DOHH2 (cell line): ENCODE measurements at regions not wholly inside any gene's neighbourhood (a gene's known extent, or its start where the extent isn't known, plus 50 kb on each side); places are given as distances from the start of the nearest gene placed in this dataset.

Experiments
- H3F3A ChIP-seq: fragments of 200-600 bp; sonication (generic), shearing (Covaris generic); 2 replicates; pipeline ENCODE4 v1.6.0; 2016; ENCODE audit warnings: antibody characterized with exemption, mild to moderate bottlenecking; ENCODE audit not compliant: control insufficient read depth, insufficient read depth
- H3K27ac ChIP-seq: fragments of 200-600 bp; sonication (generic); 2 replicates; pipeline ENCODE4 v1.5.1; 2014; ENCODE audit warnings: low read depth, mild to moderate bottlenecking, low read length, moderate library complexity
- H3K27me3 ChIP-seq: fragments of 200-600 bp; sonication (generic); 2 replicates; pipeline ENCODE4 v1.6.1; 2014; ENCODE audit warnings: mild to moderate bottlenecking, low read length, mixed read lengths; ENCODE audit not compliant: control insufficient read depth
- H3K36me3 ChIP-seq: fragments of 200-600 bp; sonication (generic); 2 replicates; pipeline ENCODE4 v1.6.1; 2014; ENCODE audit warnings: mild to moderate bottlenecking, low read length, moderate library complexity, mixed read lengths; ENCODE audit not compliant: control insufficient read depth
- H3K4me1 ChIP-seq: fragments of 200-600 bp; sonication (generic); 2 replicates; pipeline ENCODE4 v1.6.1; 2014; ENCODE audit warnings: mild to moderate bottlenecking, low read length, mixed read lengths; ENCODE audit not compliant: control insufficient read depth
- H3K4me2 ChIP-seq: fragments of 200-600 bp; sonication (generic); 2 replicates; pipeline ENCODE4 v1.6.0; 2014; ENCODE audit warnings: mild to moderate bottlenecking, low read length, moderate library complexity
- H3K4me3 ChIP-seq: fragments of 200-600 bp; sonication (generic); 2 replicates; pipeline ENCODE4 v1.5.1; 2014; ENCODE audit warnings: mild to moderate bottlenecking, low read length, mixed read lengths
- H3K79me2 ChIP-seq: fragments of 200-600 bp; sonication (generic); 2 replicates; pipeline ENCODE4 v1.6.1; 2014; ENCODE audit warnings: mild to moderate bottlenecking, low read length, mixed read lengths; ENCODE audit not compliant: control insufficient read depth
- H3K9me2 ChIP-seq: fragments of 200-600 bp; sonication (generic); replicated peaks from 2 replicates; pipeline ENCODE4 v1.6.1; 2014; ENCODE audit warnings: mild to moderate bottlenecking, low read length, mixed read lengths; ENCODE audit not compliant: control insufficient read depth
- H3K9me3 ChIP-seq: fragments of 200-600 bp; sonication (generic); 2 replicates; pipeline ENCODE4 v1.6.1; 2014; ENCODE audit warnings: antibody characterized with exemption, low read length, mixed read lengths; ENCODE audit not compliant: control insufficient read depth, insufficient read depth
- H4K20me1 ChIP-seq: fragments of 200-600 bp; sonication (generic); 2 replicates; pipeline ENCODE4 v1.6.0; 2014; ENCODE audit warnings: low read depth, mild to moderate bottlenecking, antibody characterized with exemption, low read length, moderate library complexity; ENCODE audit not compliant: control insufficient read depth, insufficient read depth
- CTCF ChIP-seq: fragments of 200-600 bp; sonication (generic); IDR thresholded peaks from one replicate; pipeline ENCODE4 v1.5.1; 2014; ENCODE audit warnings: antibody characterized with exemption, mild to moderate bottlenecking, low read depth, low read length; ENCODE audit not compliant: poor library complexity, severe bottlenecking
- EZH2phosphoT487 ChIP-seq: fragments of 200-600 bp; sonication (generic); IDR thresholded peaks from 2 replicates; pipeline ENCODE4 v1.6.1; 2017; ENCODE audit warnings: borderline replicate concordance, mild to moderate bottlenecking, antibody characterized with exemption, low read length, moderate library complexity, mixed read lengths

GRCh38 chr1:37325509-37326437 is 148.6 kb upstream of the ZC3H12A start:
- Histone ChIP-seq H3K9me2 (no peaks in the 10 kb centered on the region), H3K27ac (no peak overlapping the region), H3K79me2 (no peaks in the 10 kb centered on the region), H3K4me1 (no peaks in the 10 kb centered on the region), H3K27me3 (peaks cover 5% of the 10 kb centered on the region; the same call in 1 of the 2 replicates), H3K36me3 (no peaks in the 10 kb centered on the region), H3K4me3 (no peak overlapping the region), H3K9me3 (no peaks in the 10 kb centered on the region), H4K20me1 (no peaks in the 10 kb centered on the region), H3K4me2 (no peak overlapping the region), H3F3A (no peaks in the 10 kb centered on the region)
- TF ChIP-seq CTCF (no peak), EZH2phosphoT487 (no peak)

- no peaks in the 10 kb centered on the region for H4K20me1 ChIP-seq
Observed at GRCh38 chr1:37332126-37332525, 142.3 kb upstream of the ZC3H12A start.

GRCh38 chr1:37338658-37339057 is 135.7 kb upstream of the ZC3H12A start:
- 0 out of 2 replicates have a peak, but pooled peaks cover 3% of the 10 kb centered on the region for H3K27me3 ChIP-seq
- H3K9me2 ChIP-seq, result no peaks in the 10 kb centered on the region
- no peak overlapping the region for H3K4me2 ChIP-seq
- H3K4me1 ChIP-seq, result no peaks in the 10 kb centered on the region
- no peak overlapping the region for H3K27ac ChIP-seq
- no peak overlapping the region for H3K4me3 ChIP-seq
- no peaks in the 10 kb centered on the region for H3K36me3 ChIP-seq
- no peaks in the 10 kb centered on the region for H3F3A ChIP-seq
- no peak for TF ChIP-seq EZH2phosphoT487
- H3K9me3 ChIP-seq, result no peaks in the 10 kb centered on the region
- H4K20me1 ChIP-seq, result no peaks in the 10 kb centered on the region
- H3K79me2 ChIP-seq, result no peaks in the 10 kb centered on the region

More at GRCh38 chr1:37332126-37332525, 142.3 kb upstream of the ZC3H12A start:
- Histone ChIP-seq H3F3A (no peaks in the 10 kb centered on the region), H3K9me3 (no peaks in the 10 kb centered on the region), H3K4me1 (no peaks in the 10 kb centered on the region), H3K27ac (no peak overlapping the region), H3K4me3 (no peak overlapping the region), H3K27me3 (no peaks in the 10 kb centered on the region), H3K36me3 (no peaks in the 10 kb centered on the region), H3K79me2 (no peaks in the 10 kb centered on the region), H3K9me2 (no peaks in the 10 kb centered on the region), H3K4me2 (no peak overlapping the region)
- TF ChIP-seq CTCF (no peak), EZH2phosphoT487 (no peak)

GRCh38 chr1:37342736-37343135 is 131.6 kb upstream of the ZC3H12A start:
- no peak overlapping the region for H3K4me2 ChIP-seq
- no peaks in the 10 kb centered on the region for H3K9me3 ChIP-seq
- H3K4me3 ChIP-seq, result no peak overlapping the region
- no peaks in the 10 kb centered on the region for H3F3A ChIP-seq
- no peaks in the 10 kb centered on the region for H3K36me3 ChIP-seq
- no peaks in the 10 kb centered on the region for H4K20me1 ChIP-seq
- no peaks in the 10 kb centered on the region for H3K4me1 ChIP-seq
- no peaks in the 10 kb centered on the region for H3K9me2 ChIP-seq
- 0 out of 2 replicates have a peak, but pooled peaks cover 5% of the 10 kb centered on the region for H3K27me3 ChIP-seq
- TF ChIP-seq CTCF, result peak; percentile 27
- TF ChIP-seq EZH2phosphoT487, result no peak
- H3K79me2 ChIP-seq, result no peaks in the 10 kb centered on the region
- no peak overlapping the region for H3K27ac ChIP-seq
